ENCODE measurements at regions not wholly inside any gene's neighbourhood (a gene's known extent, or its start where the extent isn't known, plus 50 kb on each side); places are given as distances from the start of the nearest gene placed in this dataset.

DNA sequence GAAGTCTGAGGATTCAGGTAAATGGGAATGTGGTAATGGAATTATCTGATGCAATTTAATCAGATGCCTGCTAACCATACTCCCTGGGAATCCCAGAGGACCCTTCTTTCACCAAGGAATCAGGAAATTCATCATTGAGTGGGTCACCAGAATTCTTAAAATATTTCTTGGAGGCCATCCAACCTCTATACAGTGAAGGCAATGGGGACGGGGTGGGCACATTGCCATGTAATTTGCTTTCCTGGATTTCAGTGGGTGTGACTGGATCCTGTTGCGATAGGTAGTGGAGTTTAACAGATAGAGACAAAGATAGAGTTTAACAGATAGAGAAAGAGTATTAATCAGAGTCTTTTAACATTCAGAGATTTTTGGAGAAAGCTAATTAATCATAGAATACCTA, 394.4 kb downstream of the DAD1 start:
- H4K5ac ChIP-seq (ENCODE audit: low read depth, low read length): no peak overlapping the region
- H3K9me1 ChIP-seq (ENCODE audit: insufficient read depth, low read length): peaks cover 9% of the 10 kb centered on the region; the same call in 1 of the 2 replicates
- H3K27me3 ChIP-seq (ENCODE audit: control insufficient read depth, insufficient read depth, low read length): no peaks in the 10 kb centered on the region
- no CpG with 5 or more reads among the region's 2 CpGs for WGBS, 2 experiments (ENCODE audit: extremely low coverage in 2 of 2, insufficient read length in 1 of 2)
- H2AK5ac ChIP-seq (ENCODE audit: low read depth, low read length): peak overlapping the region; percentile 54; the same call in 1 of the 2 replicates
- H2BK20ac ChIP-seq (ENCODE audit: low read depth, low read length): peak overlapping the region; percentile 47; the same call in 1 of the 2 replicates
- H3K4me2 ChIP-seq (ENCODE audit: low read depth, low read length): no peak overlapping the region
- peak overlapping the region; percentile 63; the same call in 1 of the 2 replicates for H3K14ac ChIP-seq (replicated peaks; ENCODE audit: low read depth, low read length)
- H2BK5ac ChIP-seq (ENCODE audit: low read depth, low read length, poor library complexity, severe bottlenecking): no peak overlapping the region
- peaks cover 9% of the 10 kb centered on the region for H3K4me1 ChIP-seq (ENCODE audit: control insufficient read depth, insufficient read depth, low read length)
- ChIA-PET CTCF (no interaction called here), POLR2A (ENCODE audit: unreplicated experiment) (no interaction called here)
- H3K9me3 ChIP-seq (ENCODE audit: control insufficient read depth, insufficient read depth, low read length): peaks cover 6% of the 10 kb centered on the region
- no peak overlapping the region for H2AFZ ChIP-seq (replicated peaks; ENCODE audit: low read length, poor library complexity)
- peak overlapping the region; percentile 64; the same call in 2 of the 3 replicates for H2BK15ac ChIP-seq (ENCODE audit: low read depth, low read length)
- H3K23ac ChIP-seq (ENCODE audit: low read depth, low read length): no peak overlapping the region
- no peak overlapping the region for H3K56ac ChIP-seq (ENCODE audit: extremely low read depth, insufficient read depth, low read length)
- BruUV-seq (replicated peaks): no TSS peak
- peak overlapping the region; percentile 72; the same call in 1 of the 2 replicates for H2BK120ac ChIP-seq (ENCODE audit: low read depth, low read length)
- dilution Hi-C loops (cut with HindIII; ENCODE audit: low sequenced_read_pairs, unreplicated experiment) (no loop called here), in situ Hi-C loops (cut with MboI; ENCODE audit: low sequenced_read_pairs) (no loop called here), intact Hi-C loops (cut with micrococcal nuclease) (loop anchor here (10.0 kb wide), 2 partner anchors 340 to 1710 kb away; no protein-coding TSS in a partner anchor)
- H4K8ac ChIP-seq (ENCODE audit: low read depth in 2 of 2, low read length in 2 of 2): peak overlapping the region in 1 of 2 experiments; percentile 84; a peak in 1 of 4 replicates
- TF ChIP-seq MAFK (IDR thresholded peaks at IDR 0.05; ENCODE audit: low read depth, low read length) (no peak), POLR2A (IDR thresholded peaks at IDR 0.05; ENCODE audit: low read depth, low read length) (no peak), MAZ (IDR thresholded peaks at IDR 0.05; ENCODE audit: borderline replicate concordance, low read depth, low read length) (no peak), MXI1 (IDR thresholded peaks at IDR 0.05; ENCODE audit: borderline replicate concordance, low read depth, low read length) (no peak)
- TF ChIP-seq, protein P1, sequence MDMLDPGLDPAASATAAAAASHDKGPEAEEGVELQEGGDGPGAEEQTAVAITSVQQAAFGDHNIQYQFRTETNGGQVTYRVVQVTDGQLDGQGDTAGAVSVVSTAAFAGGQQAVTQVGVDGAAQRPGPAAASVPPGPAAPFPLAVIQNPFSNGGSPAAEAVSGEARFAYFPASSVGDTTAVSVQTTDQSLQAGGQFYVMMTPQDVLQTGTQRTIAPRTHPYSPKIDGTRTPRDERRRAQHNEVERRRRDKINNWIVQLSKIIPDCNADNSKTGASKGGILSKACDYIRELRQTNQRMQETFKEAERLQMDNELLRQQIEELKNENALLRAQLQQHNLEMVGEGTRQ (IDR thresholded peaks at IDR 0.05; ENCODE audit: low read depth, low read length): no peak
- no peaks in the 10 kb centered on the region for H4K20me1 ChIP-seq (ENCODE audit: insufficient read depth, low read length)
- no peak overlapping the region for H2AK9ac ChIP-seq (replicated peaks; ENCODE audit: low read depth, low read length, poor library complexity)
- DNase-seq: peak; percentile 4
- no peak overlapping the region for H3K27ac ChIP-seq (ENCODE audit: insufficient read depth, low read length)
- 0 out of 2 replicates have a peak overlapping the region, but pooled peaks have one; percentile 62 for H3K4ac ChIP-seq (ENCODE audit: low read depth, low read length)
- H3K18ac ChIP-seq (ENCODE audit: low read depth, low read length): peak overlapping the region; percentile 59
- no peak overlapping the region for H3K4me3 ChIP-seq (ENCODE audit: insufficient read depth, low read depth, low read length)
- no peaks in the 10 kb centered on the region for H3K36me3 ChIP-seq (ENCODE audit: control insufficient read depth, insufficient read depth, low read length)
- ATAC-seq (ENCODE audit: low read depth): no peak
- no peaks in the 10 kb centered on the region for H3K79me1 ChIP-seq (ENCODE audit: low read depth in 1 of 2, low read length in 2 of 2)
- H4K91ac ChIP-seq (ENCODE audit: insufficient read depth, low read depth, low read length): peak overlapping the region; percentile 73; the same call in 1 of the 2 replicates
- no peak overlapping the region for H3K9ac ChIP-seq (ENCODE audit: low read depth, low read length)

Measured in IMR-90 (cell line).